ENCODE measurements at regions not wholly inside any gene's neighbourhood (a gene's known extent, or its start where the extent isn't known, plus 50 kb on each side); places are given as distances from the start of the nearest gene placed in this dataset.

DNA sequence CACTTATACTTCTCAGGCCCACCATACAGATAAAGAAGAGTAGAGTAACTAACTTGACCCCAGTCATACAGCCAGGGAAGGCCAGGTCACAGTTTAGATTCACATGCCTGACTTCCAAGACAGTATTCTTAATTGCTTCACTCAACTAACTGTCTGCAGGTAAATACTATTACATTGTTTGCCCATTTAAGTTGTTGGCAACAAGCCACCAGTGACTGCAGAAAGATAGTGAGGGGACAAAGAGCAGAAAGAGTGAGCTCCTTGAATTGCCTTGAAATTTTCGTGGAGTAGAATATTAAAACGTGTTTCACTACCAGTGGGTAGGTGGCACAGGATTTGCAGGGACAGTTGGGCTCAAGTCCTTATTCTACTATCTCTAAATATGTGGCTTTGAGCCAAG is 146.3 kb upstream of the RMST start:
- DNase-seq (ENCODE audit: low read depth in 4 of 4, low spot score in 1 of 4), result no peak

DNA sequence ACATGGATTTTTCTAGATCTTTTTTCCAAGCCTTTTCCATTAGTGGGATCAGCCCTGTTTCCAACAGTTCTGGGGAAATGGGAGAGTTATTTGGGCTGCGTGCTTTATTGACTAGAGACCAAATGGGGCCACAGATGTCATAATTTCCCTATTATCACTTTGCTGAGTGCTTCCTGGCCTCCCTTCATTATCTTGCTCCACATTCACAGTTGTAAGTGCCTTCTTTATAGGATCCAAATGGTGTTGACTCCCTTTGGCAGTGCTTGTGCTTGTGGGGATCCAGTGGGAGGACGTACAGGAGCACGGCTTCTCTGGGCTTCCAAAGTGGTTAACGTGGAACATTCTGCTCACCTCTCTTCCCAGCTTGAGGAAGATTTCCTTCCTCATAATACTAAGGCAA is 141.0 kb upstream of the RMST start:
- DNase-seq (ENCODE audit: low read depth in 4 of 4, low spot score in 1 of 4), result no peak

DNA sequence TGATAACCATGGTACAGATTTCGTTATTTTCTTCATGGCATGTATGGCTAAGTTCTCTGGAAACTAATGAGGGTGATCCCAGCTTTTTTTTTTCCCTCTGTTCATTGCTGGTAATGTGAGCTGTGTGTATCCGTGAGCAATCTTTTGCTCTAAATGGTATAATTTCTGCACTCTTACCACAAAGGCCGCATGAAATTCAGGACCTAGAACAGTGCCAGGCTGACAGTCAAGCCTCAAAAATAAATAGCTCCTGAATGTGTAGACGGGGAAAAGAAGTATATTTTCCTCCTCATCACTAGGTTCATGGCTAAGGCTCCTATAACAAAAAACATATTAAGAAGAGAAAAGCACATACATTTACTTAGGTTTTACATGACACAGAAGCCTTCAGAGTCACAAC is 140.2 kb upstream of the RMST start:
- DNase-seq (ENCODE audit: low read depth in 4 of 4, low spot score in 1 of 4), result no peak

DNA sequence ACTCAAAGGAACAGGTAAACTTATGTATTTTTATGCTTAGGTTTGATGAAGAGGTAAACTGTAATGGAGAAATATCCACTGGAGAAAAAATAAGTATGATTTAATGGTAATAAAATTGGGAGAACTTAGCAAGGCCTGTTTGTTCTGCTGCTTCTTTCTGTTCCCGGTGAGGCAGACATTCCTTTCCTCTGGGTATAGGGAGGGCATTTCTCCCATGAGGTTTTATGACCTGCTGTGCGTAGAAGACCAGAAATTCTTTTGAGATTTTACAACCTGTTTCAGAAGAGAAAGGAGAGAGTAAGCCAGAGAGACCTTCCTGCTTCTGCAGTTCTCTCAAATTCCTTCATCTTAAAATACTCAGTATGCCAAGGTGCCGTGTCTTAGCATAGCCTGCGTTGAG is 139.4 kb upstream of the RMST start:
- no peak for DNase-seq (ENCODE audit: low read depth in 4 of 4, low spot score in 1 of 4)

DNA sequence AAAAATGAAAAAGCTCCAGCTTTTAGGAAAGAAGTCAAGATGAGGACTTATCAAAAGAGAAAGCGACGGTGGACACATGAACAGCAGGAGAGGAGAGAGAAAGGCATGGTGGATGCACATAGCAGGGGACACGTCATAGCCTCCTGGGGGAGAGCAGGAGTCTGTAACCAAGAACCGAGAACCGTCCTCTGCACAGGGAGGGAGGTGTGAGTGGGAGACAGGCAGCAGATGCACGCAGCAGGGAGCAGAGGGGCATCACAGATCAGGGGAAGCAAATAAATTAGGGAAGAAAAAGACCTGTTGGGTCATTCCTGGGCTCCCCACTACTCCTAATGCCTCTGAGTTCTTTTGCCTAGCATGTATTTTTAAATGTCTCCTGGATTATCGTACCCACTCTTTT is 138.1 kb upstream of the RMST start:
- DNase-seq (ENCODE audit: low read depth in 4 of 4, low spot score in 1 of 4), result no peak

DNA sequence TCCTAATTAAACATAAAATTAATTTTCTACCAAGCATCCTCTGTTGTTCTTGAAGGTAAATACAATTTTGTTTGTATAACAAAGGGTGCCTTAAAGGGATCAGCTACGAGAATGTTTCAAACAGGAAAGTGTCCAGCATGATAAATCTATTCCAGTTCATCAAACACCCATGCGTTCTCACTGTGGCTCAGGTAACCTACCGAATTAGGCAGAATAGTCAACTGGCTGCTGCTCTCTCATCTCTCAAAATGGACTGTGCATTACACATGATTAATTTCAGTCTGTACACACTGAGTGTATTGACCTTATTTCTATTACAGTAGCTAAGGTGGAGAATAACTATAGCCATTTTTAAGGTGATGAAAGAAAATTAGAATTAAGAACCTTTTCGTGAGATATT is 127.5 kb upstream of the RMST start:
- DNase-seq (ENCODE audit: low read depth in 4 of 4, low spot score in 1 of 4), result no peak

DNA sequence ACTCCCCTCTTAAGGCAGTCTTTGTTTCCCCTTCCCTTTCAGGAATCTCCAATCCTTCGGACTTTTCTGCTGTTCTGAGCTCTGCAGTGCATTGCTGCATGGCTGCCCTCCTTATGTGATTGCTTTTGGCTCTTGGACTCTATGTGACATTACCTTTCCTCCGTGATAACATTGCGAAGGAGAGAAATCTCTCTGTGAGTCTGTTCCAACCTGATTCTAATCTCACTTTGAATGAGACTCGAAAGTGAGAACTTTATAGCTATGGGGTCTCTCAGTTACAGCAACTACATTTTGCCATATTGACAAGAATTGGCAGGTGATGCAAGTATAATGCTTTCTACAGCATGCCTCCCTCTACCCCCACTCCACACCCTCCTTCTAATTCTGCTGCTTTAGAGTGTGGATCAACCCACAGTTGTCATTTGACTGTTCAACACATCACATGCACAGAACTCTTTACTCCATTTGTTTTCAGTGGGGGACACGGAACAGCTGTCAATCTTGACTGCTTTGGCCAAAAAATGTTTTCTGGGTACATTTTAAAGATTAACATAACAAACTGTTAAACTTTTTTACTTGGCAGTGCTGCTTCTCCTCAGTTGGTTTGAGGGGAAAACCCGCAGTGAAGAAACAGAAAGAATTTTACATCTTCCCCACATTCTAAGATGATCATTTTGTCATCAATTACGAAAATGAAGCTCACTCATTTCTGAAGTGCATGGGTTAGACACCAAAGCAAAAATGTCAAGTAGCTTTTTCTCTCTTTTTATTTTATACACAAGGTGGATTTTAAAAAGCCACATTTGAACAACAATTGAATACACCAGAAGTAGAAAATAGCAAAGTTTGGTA is 125.5 kb upstream of the RMST start:
- no peak for DNase-seq (ENCODE audit: low read depth in 4 of 4, low spot score in 1 of 4)

DNA sequence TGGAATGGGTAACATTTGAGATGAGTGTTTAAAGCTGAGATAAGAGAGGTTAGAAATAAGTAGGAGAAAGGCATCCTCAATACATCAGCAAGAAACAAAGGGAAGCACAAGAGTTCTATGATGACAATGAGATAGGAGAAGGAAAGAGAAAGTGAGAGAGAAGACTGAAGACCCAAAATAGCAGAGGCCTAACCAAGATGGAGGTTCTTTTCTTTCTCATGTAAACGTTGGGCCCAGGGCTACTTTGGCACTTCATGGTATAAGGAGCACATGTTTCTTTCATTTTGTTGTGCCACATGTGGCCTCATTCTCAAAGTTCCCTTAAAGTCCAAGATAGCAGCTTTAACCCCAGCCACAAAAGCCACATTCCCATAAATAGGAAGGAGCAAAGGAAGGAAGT is 120.5 kb upstream of the RMST start:
- no peak for DNase-seq (ENCODE audit: low read depth in 4 of 4, low spot score in 1 of 4)

DNA sequence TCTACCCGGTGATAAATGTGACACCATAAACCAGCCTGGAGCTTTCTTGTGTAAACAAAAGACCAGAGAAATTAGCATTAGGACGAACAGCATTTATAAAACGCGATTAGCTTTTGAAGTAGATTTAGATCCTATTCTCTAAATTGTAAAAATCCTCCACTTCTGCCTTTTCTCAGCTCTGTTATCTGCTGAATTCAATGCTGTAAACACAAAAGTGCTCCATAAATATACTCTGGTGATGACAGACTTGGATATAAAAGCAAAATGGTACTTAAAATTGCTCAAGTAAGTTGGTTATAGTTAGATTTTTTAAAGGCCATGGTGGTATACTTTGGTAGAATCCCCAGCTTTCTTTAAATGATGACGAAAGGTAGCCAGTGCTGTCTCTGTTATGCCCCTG is 114.6 kb upstream of the RMST start:
- DNase-seq (ENCODE audit: low read depth in 4 of 4, low spot score in 1 of 4), result no peak

DNA sequence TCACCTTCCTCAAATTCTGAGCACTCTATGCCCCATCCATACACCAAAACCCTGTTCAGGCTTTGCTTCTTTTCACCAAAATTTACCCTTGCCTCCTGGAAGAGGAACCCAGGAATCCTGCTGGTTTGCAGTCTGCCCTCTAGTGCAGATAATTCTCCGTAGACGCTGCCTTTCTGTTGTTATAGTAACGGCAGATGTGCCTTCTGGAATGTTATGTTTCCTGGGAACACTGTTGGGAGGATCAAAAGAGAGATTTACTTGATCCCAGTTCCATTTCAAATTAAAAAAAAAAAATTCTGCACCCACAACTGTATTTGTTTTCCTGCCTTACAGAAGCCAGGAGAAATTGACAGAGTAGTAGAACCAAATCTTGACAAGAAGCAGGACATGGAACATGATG is 104.2 kb upstream of the RMST start:
- DNase-seq (ENCODE audit: low read depth in 4 of 4, low spot score in 1 of 4), result no peak

DNA sequence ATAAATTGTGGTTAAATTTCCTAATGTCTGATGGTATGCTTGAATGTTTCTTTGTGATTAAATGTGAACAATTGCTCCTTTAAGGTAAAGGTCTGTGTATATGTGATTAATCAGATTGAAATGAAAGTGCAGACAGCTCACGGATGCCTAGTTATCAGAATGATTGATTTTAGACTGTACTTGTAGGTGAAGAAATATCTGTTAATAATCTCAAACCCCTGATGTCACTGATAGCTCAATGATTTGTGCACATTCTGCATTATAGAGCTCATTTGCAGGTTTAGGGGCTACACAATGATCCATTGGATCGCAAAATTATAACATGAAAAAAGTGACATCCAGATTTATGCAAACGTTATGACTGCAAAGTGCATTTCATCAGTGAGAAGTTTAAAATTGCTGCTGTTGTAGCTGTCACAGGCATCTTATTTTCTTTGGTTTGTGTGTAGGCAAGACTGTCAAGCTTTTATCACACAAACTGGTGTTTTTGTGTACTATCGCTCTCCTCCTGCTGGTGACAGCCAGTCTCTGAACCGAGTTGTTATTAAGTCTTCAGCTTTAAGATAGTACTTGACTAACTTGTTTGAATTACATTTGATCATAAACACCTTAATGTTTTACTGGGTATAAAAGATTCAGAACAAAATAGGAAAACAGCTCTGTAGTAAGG is 103.4 kb upstream of the RMST start:
- no peak for DNase-seq (ENCODE audit: low read depth in 4 of 4, low spot score in 1 of 4)

DNA sequence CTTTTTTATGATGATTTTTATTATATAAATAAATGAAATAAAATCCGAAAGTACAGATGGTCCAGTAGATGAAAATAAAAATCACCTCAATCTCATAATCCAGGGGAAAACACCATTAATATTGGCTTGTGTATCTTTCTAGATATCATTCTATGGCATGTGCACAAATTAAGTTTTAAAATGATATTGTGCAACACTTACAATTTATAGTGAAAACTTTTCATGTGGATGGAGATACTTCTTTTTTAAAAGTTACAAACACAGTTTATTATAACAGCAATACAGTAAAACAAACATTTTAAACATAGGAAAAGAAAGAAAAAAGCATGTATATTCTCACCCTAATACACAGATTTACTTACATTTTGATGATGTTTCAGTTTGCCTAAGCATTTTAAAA is 98.9 kb upstream of the RMST start:
- no peak for DNase-seq (ENCODE audit: low read depth in 4 of 4, low spot score in 1 of 4)

DNA sequence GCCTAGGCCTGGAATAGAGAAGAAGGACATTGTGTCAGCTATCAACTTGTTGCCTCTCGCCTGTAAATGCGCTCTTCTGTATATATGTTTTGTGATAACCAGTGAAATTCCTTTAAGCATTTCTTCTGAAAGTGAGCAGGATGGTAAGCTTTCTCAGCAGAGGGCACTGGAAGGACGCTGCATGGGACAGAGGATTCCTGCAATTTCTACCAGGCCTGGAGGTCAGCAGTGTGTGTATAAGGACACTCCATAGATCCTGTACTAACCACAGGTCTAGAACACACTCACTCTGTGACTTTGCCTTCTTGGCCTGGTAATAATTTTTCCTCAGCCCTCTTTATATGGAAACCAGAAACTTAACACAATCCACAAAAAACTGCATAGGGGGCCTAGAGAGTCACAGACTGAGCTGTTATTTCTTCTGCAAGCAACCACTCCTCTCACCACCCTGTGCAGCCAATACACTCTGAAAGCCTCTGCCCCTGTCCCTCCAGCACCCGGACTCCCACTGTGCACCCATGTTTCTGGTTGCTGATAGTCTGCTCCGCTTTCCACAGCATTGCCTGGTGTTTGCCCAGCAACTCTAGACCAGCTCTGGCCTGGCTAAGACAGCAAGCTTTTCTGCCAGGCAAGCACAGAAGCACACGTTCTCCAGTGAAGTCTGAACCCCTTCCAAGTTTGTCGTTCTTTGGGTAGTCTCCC is 94.0 kb upstream of the RMST start:
- no peak for DNase-seq (ENCODE audit: low read depth in 4 of 4, low spot score in 1 of 4)

DNA sequence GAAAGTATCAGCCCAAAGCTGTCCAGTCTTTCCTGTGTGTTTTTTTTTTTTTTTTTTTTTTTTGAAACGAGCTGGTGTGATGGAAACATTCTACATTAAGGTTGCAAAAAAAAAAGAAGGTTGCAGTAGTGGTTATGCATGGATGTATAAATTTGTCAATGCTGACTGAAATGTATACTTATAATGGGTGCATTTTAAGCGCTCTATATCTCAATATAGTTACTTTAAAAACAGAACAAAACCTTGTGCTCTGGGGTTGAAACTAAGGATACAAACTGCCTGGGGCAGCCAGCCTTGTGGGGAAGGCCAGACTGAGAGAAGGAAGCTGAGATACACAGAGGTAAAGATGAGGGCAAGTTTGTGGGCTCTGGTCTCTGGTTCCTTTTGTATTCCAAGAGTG is 87.3 kb upstream of the RMST start:
- no peak for DNase-seq (ENCODE audit: low read depth in 4 of 4, low spot score in 1 of 4)

DNA sequence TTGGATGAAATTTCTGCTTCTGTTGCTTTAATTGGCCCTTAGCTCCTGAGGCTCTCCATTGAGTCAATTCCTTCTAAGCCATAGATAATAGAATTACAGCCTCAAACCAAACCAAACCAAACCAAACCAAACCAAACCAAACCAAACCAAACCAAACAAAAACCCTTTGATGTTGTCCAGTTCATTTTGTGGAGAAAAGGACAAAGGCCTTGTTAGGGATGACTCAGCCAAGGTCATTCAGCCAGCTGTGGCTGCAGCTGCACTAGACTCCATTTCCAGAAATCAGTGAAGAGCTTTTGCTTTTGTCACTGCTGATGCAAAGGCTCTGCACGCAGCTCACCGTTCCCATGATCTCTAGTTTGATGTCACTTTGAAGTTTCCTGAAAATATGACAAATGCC is 82.2 kb upstream of the RMST start:
- DNase-seq (ENCODE audit: low read depth in 4 of 4, low spot score in 1 of 4), result no peak

DNA sequence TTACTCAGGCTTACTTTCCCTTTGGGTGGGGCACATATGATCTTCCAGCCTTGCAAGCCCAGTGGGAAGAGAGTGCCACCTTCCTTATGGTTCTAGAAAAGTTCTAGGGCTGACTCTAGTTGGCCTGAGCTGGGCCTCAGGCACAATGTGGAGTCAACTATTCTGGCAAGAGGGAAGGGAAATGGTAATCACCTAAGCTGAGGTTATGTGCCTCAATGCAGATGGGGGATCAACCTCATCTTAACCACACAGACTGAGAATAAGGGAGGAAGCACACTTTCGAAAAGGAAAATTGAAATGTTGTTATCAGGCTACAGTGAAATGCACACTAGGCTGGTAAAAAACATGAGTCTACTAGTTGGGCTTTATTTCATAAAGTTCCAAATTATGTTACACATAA is 77.5 kb upstream of the RMST start:
- no peak for DNase-seq (ENCODE audit: low read depth in 4 of 4, low spot score in 1 of 4)

DNA sequence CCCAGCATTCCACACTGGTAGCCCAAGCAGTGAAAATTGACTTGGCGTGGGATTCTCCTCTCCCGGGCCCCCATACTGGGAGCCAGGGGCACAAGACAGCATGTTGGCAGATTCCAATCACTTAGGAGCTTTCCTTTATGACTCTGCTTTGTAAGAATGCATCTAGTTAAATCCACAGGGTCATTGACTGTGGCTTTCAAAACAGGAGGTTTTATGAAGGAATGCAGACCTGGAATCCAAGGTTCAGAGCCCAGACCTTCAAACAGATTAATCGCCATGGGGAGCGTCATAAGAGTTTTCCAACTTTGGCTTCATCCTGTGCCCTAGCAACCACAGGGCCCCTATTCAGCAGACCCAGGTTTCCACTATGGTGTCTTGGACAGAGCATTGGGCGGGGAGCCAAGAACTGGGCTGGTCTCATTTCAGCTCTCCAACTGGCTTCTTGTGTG is 76.4 kb upstream of the RMST start:
- DNase-seq (ENCODE audit: low read depth in 4 of 4, low spot score in 1 of 4), result no peak

DNA sequence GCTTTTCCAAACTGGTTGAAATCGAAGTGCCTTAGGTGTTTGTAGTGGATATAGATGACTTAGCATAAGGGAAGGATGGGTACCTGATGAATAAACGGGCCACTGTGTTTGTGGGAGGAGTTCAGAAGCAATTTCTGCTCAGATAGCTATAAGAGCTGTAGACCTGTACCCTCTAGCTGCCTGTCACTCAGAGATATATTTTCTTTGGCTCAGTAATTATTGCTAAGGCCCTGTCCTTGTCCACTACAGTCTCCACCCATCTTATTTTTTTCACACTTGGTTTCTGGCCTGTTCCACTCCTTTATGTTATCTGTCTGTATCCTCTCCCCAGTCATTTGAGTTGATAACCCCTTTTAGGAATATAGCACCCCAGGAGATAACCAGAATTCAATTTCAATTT is 74.8 kb upstream of the RMST start:
- DNase-seq (ENCODE audit: low read depth in 4 of 4, low spot score in 1 of 4), result no peak

DNA sequence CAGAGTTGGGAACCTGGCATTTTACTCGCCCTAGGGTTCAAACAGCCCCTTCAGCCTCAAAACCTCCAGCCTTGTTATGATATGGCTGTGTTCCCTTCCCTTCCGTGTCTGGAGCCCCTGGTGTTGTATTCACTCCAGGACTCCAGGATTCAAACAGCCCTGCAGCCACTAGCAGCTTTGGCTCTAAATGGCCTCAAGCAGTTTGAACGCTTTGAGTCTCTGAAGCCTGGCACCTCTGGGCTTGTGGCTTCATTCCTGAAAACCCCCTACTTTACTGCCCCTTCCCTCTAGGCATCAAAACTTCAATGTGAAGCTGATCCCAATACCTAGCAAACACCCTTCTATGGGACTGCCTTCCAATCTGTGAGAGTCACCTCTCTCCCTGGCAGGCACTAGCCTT is 67.9 kb upstream of the RMST start:
- DNase-seq (ENCODE audit: low read depth in 4 of 4, low spot score in 1 of 4), result no peak

DNA sequence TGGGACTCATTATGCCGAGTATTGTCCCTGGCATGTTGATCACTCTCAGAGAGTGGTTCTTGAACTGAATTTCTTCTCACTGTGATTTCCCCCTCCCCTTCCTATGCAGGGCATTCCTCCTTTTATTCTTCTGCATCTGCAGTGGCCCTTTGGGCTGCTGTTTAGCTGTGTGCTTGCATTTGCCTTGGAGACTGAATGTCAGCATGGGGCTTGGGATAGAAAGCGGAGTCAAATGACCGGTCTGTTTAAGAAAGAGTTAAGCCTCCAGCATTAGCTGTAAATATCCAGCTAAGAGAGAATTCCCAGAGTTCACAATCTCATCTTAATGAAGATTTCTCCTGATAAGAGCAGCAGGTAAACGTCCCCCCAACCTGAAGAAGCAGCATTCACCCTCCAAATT is 65.6 kb upstream of the RMST start:
- no peak for DNase-seq (ENCODE audit: low read depth in 4 of 4, low spot score in 1 of 4)

DNA sequence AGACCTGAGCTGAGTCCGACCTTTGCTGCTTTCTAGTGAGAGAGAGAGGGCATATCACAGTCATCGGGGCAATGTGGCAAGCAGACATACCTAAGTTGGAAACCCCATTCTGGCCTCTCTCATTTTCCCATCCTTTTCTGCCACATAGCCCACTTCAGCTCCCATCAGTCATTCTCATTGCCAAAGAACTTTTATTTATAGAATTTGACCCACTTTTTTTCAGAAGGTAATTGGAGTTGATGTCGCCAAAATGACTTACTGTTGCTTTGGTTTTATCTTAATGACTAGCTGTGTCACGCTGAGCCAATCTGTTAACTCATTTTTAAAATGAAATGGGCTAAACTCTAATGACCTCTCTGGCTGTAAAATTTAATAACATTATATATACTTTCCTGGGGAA is 63.9 kb upstream of the RMST start:
- DNase-seq (ENCODE audit: low read depth in 4 of 4, low spot score in 1 of 4), result no peak

DNA sequence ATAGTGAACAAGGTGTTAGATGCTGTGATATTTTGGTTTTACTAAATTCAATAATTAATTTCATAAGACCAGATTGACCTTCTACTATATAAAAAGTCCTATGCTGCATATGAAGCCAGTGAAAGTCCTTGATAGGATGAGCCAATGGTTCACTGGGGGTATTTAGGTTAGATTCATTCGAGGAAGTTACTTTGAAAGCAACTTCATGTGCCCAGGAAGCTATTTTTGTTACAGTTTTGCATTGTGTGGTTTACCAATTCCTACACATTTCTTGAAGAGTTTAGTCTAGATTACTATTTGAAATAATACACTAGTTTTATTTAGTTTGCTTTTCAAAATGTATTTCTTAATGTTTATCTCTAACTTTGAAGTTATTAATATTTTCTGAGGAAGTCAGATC is 58.5 kb upstream of the RMST start:
- no peak for DNase-seq (ENCODE audit: low read depth in 4 of 4, low spot score in 1 of 4)
